IMR-90 (cell line): ENCODE measurements at regions not wholly inside any gene's neighbourhood (a gene's known extent, or its start where the extent isn't known, plus 50 kb on each side); places are given as distances from the start of the nearest gene placed in this dataset.

Experiments
- ATAC-seq: fragments of 200-7000 bp; cut with Tn5 transposase; 2 replicates; pipeline ENCODE4 v1.9.1; 2020; ENCODE audit warnings: low read depth, mild to moderate bottlenecking, moderate library complexity
- BruUV-seq: library from RNA; stranded (reverse); fragments of 400-500 nt; replicated peaks from 2 replicates; lab custom pipeline; 2021; lab: Mats Ljungman, UMichigan
- CTCF ChIA-PET: fragments of 300-600 bp; formaldehyde crosslinking; extraction: SDS; loops from one replicate; lab custom pipeline; 2021; ENCODE audit warnings: antibody characterized with exemption; lab: Yijun Ruan, JAX
- POLR2A ChIA-PET: fragments of 300-600 bp; sonication (Branson Sonifier 250); formaldehyde crosslinking; loops from one replicate; lab custom pipeline; 2022; ENCODE audit warnings: antibody characterized with exemption; ENCODE audit not compliant: unreplicated experiment; lab: Charles Lee
- DNase-seq: peaks from one replicate; pipeline ENCODE4 v3.0.0; 2013
- H2AFZ ChIP-seq: replicated peaks from 2 replicates; pipeline ENCODE3; 2013; ENCODE audit warnings: low read length, mild to moderate bottlenecking; ENCODE audit not compliant: poor library complexity
- H2AK5ac ChIP-seq: 2 replicates; pipeline ENCODE4 v1.6.1; 2013; ENCODE audit warnings: low read depth, low read length, inconsistent platforms
- H2AK9ac ChIP-seq: replicated peaks from 2 replicates; pipeline ENCODE3; 2013; ENCODE audit warnings: mild to moderate bottlenecking, low read depth, low read length, moderate library complexity; ENCODE audit not compliant: poor library complexity
- H2BK120ac ChIP-seq: 2 replicates; pipeline ENCODE4 v1.6.1; 2013; ENCODE audit warnings: low read depth, low read length, inconsistent platforms
- H2BK15ac ChIP-seq: 3 replicates; pipeline ENCODE4 v1.6.1; 2013; ENCODE audit warnings: low read depth, low read length, inconsistent platforms
- H2BK20ac ChIP-seq: 2 replicates; pipeline ENCODE4 v1.6.1; 2013; ENCODE audit warnings: low read depth, mild to moderate bottlenecking, inconsistent platforms, low read length, moderate library complexity
- H2BK5ac ChIP-seq: 2 replicates; pipeline ENCODE4 v1.6.1; 2013; ENCODE audit warnings: mild to moderate bottlenecking, low read depth, low read length, inconsistent platforms; ENCODE audit not compliant: poor library complexity, severe bottlenecking
- H3K14ac ChIP-seq: replicated peaks from 2 replicates; pipeline ENCODE4 v1.6.1; 2013; ENCODE audit warnings: low read depth, low read length, inconsistent platforms
- H3K18ac ChIP-seq: 2 replicates; pipeline ENCODE4 v1.6.1; 2013; ENCODE audit warnings: low read depth, low read length, control low read depth
- H3K23ac ChIP-seq: 2 replicates; pipeline ENCODE4 v1.6.1; 2013; ENCODE audit warnings: low read depth, low read length, inconsistent platforms
- H3K27ac ChIP-seq: 2 replicates; pipeline ENCODE4 v1.5.1; 2013; ENCODE audit warnings: mild to moderate bottlenecking, control low read depth, low read length; ENCODE audit not compliant: insufficient read depth
- H3K27me3 ChIP-seq: 2 replicates; pipeline ENCODE4 v1.6.1; 2013; ENCODE audit warnings: low read length; ENCODE audit not compliant: control insufficient read depth, insufficient read depth
- H3K36me3 ChIP-seq: 2 replicates; pipeline ENCODE4 v1.6.1; 2013; ENCODE audit warnings: low read length, mixed read lengths; ENCODE audit not compliant: control insufficient read depth, insufficient read depth
- H3K4ac ChIP-seq: 2 replicates; pipeline ENCODE4 v1.6.1; 2013; ENCODE audit warnings: low read depth, low read length, inconsistent platforms
- H3K4me1 ChIP-seq: 2 replicates; pipeline ENCODE4 v1.6.1; 2013; ENCODE audit warnings: low read length, mixed read lengths; ENCODE audit not compliant: control insufficient read depth, insufficient read depth
- H3K4me2 ChIP-seq: 2 replicates; pipeline ENCODE4 v1.6.1; 2013; ENCODE audit warnings: low read depth, mild to moderate bottlenecking, control low read depth, low read length, moderate library complexity
- H3K4me3 ChIP-seq: 2 replicates; pipeline ENCODE4 v1.5.1; 2013; ENCODE audit warnings: low read depth, mild to moderate bottlenecking, control low read depth, low read length, moderate library complexity; ENCODE audit not compliant: insufficient read depth
- H3K56ac ChIP-seq: 2 replicates; pipeline ENCODE4 v1.6.1; 2013; ENCODE audit warnings: low read length, inconsistent platforms; ENCODE audit not compliant: insufficient read depth; ENCODE audit errors: extremely low read depth
- H3K79me1 ChIP-seq, 2 experiments: 2 replicates each; pipeline ENCODE4 v1.6.1; 2013; ENCODE audit warnings: low read length in 2 of 2, inconsistent platforms in 1 of 2, low read depth in 1 of 2
- H3K9ac ChIP-seq: 2 replicates; pipeline ENCODE4 v1.6.1; 2013; ENCODE audit warnings: low read depth, low read length, control low read depth
- H3K9me1 ChIP-seq: 2 replicates; pipeline ENCODE4 v1.6.1; 2013; ENCODE audit warnings: low read length, inconsistent platforms; ENCODE audit not compliant: insufficient read depth
- H3K9me3 ChIP-seq: 2 replicates; pipeline ENCODE4 v1.6.1; 2013; ENCODE audit warnings: low read length; ENCODE audit not compliant: control insufficient read depth, insufficient read depth
- H4K20me1 ChIP-seq: 2 replicates; pipeline ENCODE4 v1.6.1; 2013; ENCODE audit warnings: low read length, inconsistent platforms; ENCODE audit not compliant: insufficient read depth
- H4K5ac ChIP-seq: 2 replicates; pipeline ENCODE4 v1.6.1; 2013; ENCODE audit warnings: mild to moderate bottlenecking, low read depth, low read length, control low read depth
- H4K8ac ChIP-seq, 2 experiments: 2 replicates each; pipeline ENCODE4 v1.6.1; 2013; ENCODE audit warnings: low read depth in 2 of 2, low read length in 2 of 2, control low read depth in 1 of 2, inconsistent platforms in 1 of 2
- H4K91ac ChIP-seq: 2 replicates; pipeline ENCODE4 v1.6.1; 2013; ENCODE audit warnings: low read depth, low read length, inconsistent platforms; ENCODE audit not compliant: insufficient read depth
- BHLHE40 ChIP-seq: fragments of 150-350 bp; IDR thresholded peaks from 2 replicates; pipeline ENCODE4 v1.6.1; 2016; ENCODE audit warnings: mild to moderate bottlenecking, low read depth, low read length
- CEBPB ChIP-seq: IDR thresholded peaks from 2 replicates; pipeline ENCODE4 v1.6.1; 2012; ENCODE audit warnings: low read depth, low read length, improper control_type of control experiment
- CHD1 ChIP-seq: IDR thresholded peaks from 2 replicates; pipeline ENCODE4 v1.6.1; 2012; ENCODE audit warnings: low read depth, low read length, improper control_type of control experiment
- CTCF ChIP-seq: conservative IDR thresholded peaks from 2 replicates; pipeline ENCODE4 v1.5.1; 2012; ENCODE audit warnings: mild to moderate bottlenecking, low read depth, low read length, improper control_type of control experiment
- FOS ChIP-seq: fragments of 150-350 bp; IDR thresholded peaks from 2 replicates; pipeline ENCODE4 v1.6.1; 2016; ENCODE audit warnings: low read depth, low read length
- MAFK ChIP-seq: IDR thresholded peaks from 2 replicates; pipeline ENCODE4 v1.6.1; 2012; ENCODE audit warnings: low read depth, low read length, improper control_type of control experiment
- MAZ ChIP-seq: IDR thresholded peaks from 2 replicates; pipeline ENCODE4 v1.6.1; 2012; ENCODE audit warnings: low read depth, mild to moderate bottlenecking, low read length, improper control_type of control experiment, moderate library complexity, borderline replicate concordance
- MXI1 ChIP-seq: IDR thresholded peaks from 2 replicates; pipeline ENCODE4 v1.6.1; 2012; ENCODE audit warnings: low read depth, mild to moderate bottlenecking, low read length, moderate library complexity, borderline replicate concordance
- NFE2L2 ChIP-seq: fragments of 150-350 bp; IDR thresholded peaks from 2 replicates; pipeline ENCODE4 v1.6.1; 2016; ENCODE audit warnings: low read depth, mild to moderate bottlenecking, low read length
- RCOR1 ChIP-seq: IDR thresholded peaks from 2 replicates; pipeline ENCODE4 v1.6.1; 2012; ENCODE audit warnings: mild to moderate bottlenecking, low read length, improper control_type of control experiment; ENCODE audit not compliant: insufficient replicate concordance
- RFX5 ChIP-seq: IDR thresholded peaks from 2 replicates; pipeline ENCODE4 v1.8.0; 2012; ENCODE audit warnings: low read depth, mild to moderate bottlenecking, low read length, moderate library complexity
- SMC3 ChIP-seq: fragments of 150-350 bp; IDR thresholded peaks from 2 replicates; pipeline ENCODE4 v1.6.1; 2016; ENCODE audit warnings: low read depth, mild to moderate bottlenecking, antibody characterized with exemption, low read length, moderate library complexity
- WGBS, 2 experiments: methylation state at CpG; one replicate each; pipeline versions ENCODE4 v1.1.5 to v1.1.7; 2013; ENCODE audit warnings: missing lambda C conversion rate in 2 of 2; ENCODE audit not compliant: insufficient read length in 1 of 2; ENCODE audit errors: extremely low coverage in 2 of 2; 5-methylcytosine and 5-hydroxymethylcytosine counted together
- dilution Hi-C: fragments of 300-500 bp; cut with HindIII; formaldehyde crosslinking; loops from one replicate; pipeline ENCODE4 v1.14.3; 2018; ENCODE audit warnings: low sequenced_read_pairs; ENCODE audit not compliant: unreplicated experiment
- in situ Hi-C: fragments of 300-500 bp; cut with MboI; formaldehyde crosslinking; loops from 3 replicates; pipeline ENCODE4 v1.14.3; 2019; ENCODE audit warnings: low sequenced_read_pairs, inconsistent platforms, mixed read lengths
- intact Hi-C: fragments of 100-400 bp; cut with micrococcal nuclease; formaldehyde crosslinking; loops from 2 replicates; pipeline ENCODE4 v1.10.0; 2022
- TF ChIP-seq, protein P1 (sequence below): fragments of 150-350 bp; IDR thresholded peaks from 2 replicates; pipeline ENCODE4 v1.6.1; 2016; ENCODE audit warnings: low read depth, mild to moderate bottlenecking, low read length, moderate library complexity, borderline replicate concordance
- TF ChIP-seq, protein P2 (sequence below): fragments of 150-350 bp; IDR thresholded peaks from 2 replicates; pipeline ENCODE4 v1.6.1; 2017; ENCODE audit warnings: mild to moderate bottlenecking, antibody characterized with exemption, low read length, low read depth

- no peak overlapping the region for H3K23ac ChIP-seq
- H4K20me1 ChIP-seq: no peaks in the 10 kb centered on the region
- in situ Hi-C loops: no loop called here
- no peak overlapping the region for H2BK120ac ChIP-seq
- H3K56ac ChIP-seq: no peak overlapping the region
- DNase-seq (no peak), ATAC-seq (no peak)
- no peak overlapping the region for H4K91ac ChIP-seq
- no peak overlapping the region for H2AFZ ChIP-seq
- H3K14ac ChIP-seq: no peak overlapping the region
- no peak overlapping the region for H3K4me2 ChIP-seq
- H4K8ac ChIP-seq: no peak overlapping the region
- no peak overlapping the region for H2BK5ac ChIP-seq
- ChIA-PET POLR2A (no interaction called here), CTCF (no interaction called here)
- no peaks in the 10 kb centered on the region for H3K79me1 ChIP-seq
- H3K4me1 ChIP-seq: no peaks in the 10 kb centered on the region
- no peak overlapping the region for H3K18ac ChIP-seq
- H4K5ac ChIP-seq: no peak overlapping the region
- no peak overlapping the region for H2AK5ac ChIP-seq
- TF ChIP-seq CTCF (no peak), MAFK (no peak), RCOR1 (no peak), CHD1 (no peak), SMC3 (no peak), MXI1 (no peak), FOS (no peak), BHLHE40 (no peak), CEBPB (no peak), NFE2L2 (no peak), RFX5 (no peak), MAZ (no peak)
- TF ChIP-seq, protein P1, sequence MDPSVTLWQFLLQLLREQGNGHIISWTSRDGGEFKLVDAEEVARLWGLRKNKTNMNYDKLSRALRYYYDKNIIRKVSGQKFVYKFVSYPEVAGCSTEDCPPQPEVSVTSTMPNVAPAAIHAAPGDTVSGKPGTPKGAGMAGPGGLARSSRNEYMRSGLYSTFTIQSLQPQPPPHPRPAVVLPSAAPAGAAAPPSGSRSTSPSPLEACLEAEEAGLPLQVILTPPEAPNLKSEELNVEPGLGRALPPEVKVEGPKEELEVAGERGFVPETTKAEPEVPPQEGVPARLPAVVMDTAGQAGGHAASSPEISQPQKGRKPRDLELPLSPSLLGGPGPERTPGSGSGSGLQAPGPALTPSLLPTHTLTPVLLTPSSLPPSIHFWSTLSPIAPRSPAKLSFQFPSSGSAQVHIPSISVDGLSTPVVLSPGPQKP: no peak
- TF ChIP-seq, protein P2, sequence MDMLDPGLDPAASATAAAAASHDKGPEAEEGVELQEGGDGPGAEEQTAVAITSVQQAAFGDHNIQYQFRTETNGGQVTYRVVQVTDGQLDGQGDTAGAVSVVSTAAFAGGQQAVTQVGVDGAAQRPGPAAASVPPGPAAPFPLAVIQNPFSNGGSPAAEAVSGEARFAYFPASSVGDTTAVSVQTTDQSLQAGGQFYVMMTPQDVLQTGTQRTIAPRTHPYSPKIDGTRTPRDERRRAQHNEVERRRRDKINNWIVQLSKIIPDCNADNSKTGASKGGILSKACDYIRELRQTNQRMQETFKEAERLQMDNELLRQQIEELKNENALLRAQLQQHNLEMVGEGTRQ: no peak
- H3K9ac ChIP-seq: no peak overlapping the region
- H3K9me3 ChIP-seq: no peaks in the 10 kb centered on the region
- BruUV-seq: no TSS peak
- H2BK20ac ChIP-seq: no peak overlapping the region
- intact Hi-C loops: no loop called here
- no peaks in the 10 kb centered on the region for H3K36me3 ChIP-seq
- no peak overlapping the region for H2BK15ac ChIP-seq
- no peaks in the 10 kb centered on the region for H3K9me1 ChIP-seq
- no peaks in the 10 kb centered on the region for H3K27me3 ChIP-seq
- WGBS, 2 experiments: no CpG with 5 or more reads among the region's 2 CpGs
- no peak overlapping the region for H2AK9ac ChIP-seq
- no peak overlapping the region for H3K4me3 ChIP-seq
- dilution Hi-C loops: no loop called here
- H3K4ac ChIP-seq: no peak overlapping the region
- no peak overlapping the region for H3K27ac ChIP-seq
Observed at GRCh38 chr14:41130274-41130673, 476.4 kb upstream of the LRFN5 start.
